Peyer's patch (tissue), 4 donors: ENCODE measurements at regions not wholly inside any gene's neighbourhood (a gene's known extent, or its start where the extent isn't known, plus 50 kb on each side); places are given as distances from the start of the nearest gene placed in this dataset.

Source experiments
- CTCF ChIP-seq, 6 experiments: fragments of 450-650 bp in 4 of 6; fragments of 200-600 bp in 2 of 6; sonication (generic) in 1 of 6; IDR thresholded peaks; one replicate each; pipeline ENCODE4 v1.5.1; 2017 to 2019; ENCODE audit warnings: antibody characterized with exemption in 6 of 6, mild to moderate bottlenecking in 3 of 6, moderate library complexity in 1 of 6
- POLR2A ChIP-seq, 2 donors: fragments of 450-650 bp; IDR thresholded peaks; one replicate each; pipeline ENCODE4 v1.5.1; 2017; ENCODE audit warnings: antibody characterized with exemption in 2 of 2, mild to moderate bottlenecking in 2 of 2, moderate library complexity in 2 of 2

GRCh38 chr4:106565727-106566126 is 197.1 kb upstream of the GIMD1 start:
- TF ChIP-seq CTCF (IDR thresholded peaks at IDR 0.05) = no peak
- TF ChIP-seq POLR2A (IDR thresholded peaks at IDR 0.05) = no peak
